ENCODE measurements at regions not wholly inside any gene's neighbourhood (a gene's known extent, or its start where the extent isn't known, plus 50 kb on each side); places are given as distances from the start of the nearest gene placed in this dataset.

- no peak overlapping the region for H3K27ac ChIP-seq
- no peak for DNase-seq (ENCODE audit: low read depth, low spot score)
- no peak overlapping the region for H3K4me3 ChIP-seq
- H3K9me3 ChIP-seq (ENCODE audit: low read depth, low read length): no peaks in the 10 kb centered on the region
- TF ChIP-seq FOXP2 (optimal IDR thresholded peaks at IDR 0.05; ENCODE audit: control extremely low read depth, extremely low read length, insufficient read depth): no peak
- TF ChIP-seq EZH2 (IDR thresholded peaks at IDR 0.05): no peak
- no peak for TF ChIP-seq POLR2AphosphoS5 (IDR thresholded peaks at IDR 0.05; ENCODE audit: borderline replicate concordance, low read depth, low read length)
- H3K36me3 ChIP-seq (ENCODE audit: insufficient read depth, low read length): no peaks in the 10 kb centered on the region
- no peak overlapping the region for H3K9ac ChIP-seq (ENCODE audit: insufficient read length)
Observed at GRCh38 chr2:204437408-204437807, 107.9 kb upstream of the PARD3B start.

DNA sequence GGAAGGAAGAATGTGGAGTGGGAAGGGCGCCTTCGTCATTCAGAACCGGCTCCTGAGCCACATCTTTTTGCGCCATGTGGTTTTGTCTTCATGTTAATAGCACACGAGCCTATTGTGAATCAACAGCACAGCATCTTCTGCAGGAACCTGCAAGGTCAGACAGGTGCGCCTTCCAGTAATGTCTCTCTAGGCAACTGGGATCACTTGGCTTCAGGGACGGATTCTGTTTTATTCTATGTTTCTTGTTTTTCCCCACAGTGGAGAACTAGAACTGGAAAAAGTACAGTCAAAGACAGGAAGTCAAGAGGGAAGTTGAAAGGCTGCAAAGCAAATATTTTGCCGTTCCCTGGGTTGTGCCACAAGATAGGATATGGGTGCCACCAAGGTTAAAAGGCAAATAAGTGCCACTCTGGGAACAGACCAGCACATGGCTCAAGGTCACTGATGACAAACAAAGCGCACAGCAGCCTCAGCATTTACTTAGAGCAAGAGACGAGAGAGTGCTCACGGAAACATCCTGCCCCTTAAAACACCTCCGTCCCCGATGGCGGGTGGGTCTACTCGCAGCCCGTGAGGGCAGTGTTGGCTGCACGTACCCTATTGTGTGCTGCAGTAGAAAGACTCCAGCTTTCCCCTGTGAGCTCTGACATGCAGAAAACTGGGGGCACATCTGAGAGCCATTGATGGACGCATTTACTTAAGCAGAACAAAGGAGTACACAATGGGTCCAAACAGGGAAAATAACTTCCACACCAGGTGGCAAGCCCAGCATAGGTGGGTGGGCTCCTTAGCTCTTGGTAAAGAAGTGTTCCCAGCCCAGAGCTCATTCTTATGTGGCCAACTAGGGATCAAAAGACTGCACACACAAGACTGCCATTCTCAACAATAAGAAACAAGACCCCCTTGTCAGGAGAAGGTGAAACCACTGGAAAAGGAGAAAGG lies 107.2 kb upstream of the PARD3B start:
- H3K9me3 ChIP-seq (ENCODE audit: low read depth, low read length): no peaks in the 10 kb centered on the region
- no peak for DNase-seq (ENCODE audit: low read depth, low spot score)

GRCh38 chr2:204441316-204441715 lies 104.0 kb upstream of the PARD3B start:
- Histone ChIP-seq H3K27ac (no peak overlapping the region), H3K9ac (ENCODE audit: insufficient read length) (no peak overlapping the region), H3K9me3 (ENCODE audit: low read depth, low read length) (no peaks in the 10 kb centered on the region), H3K4me3 (no peak overlapping the region), H3K36me3 (ENCODE audit: insufficient read depth, low read length) (no peaks in the 10 kb centered on the region)
- DNase-seq (ENCODE audit: low read depth, low spot score): no peak
- TF ChIP-seq POLR2AphosphoS5 (IDR thresholded peaks at IDR 0.05; ENCODE audit: borderline replicate concordance, low read depth, low read length) (no peak), FOXP2 (optimal IDR thresholded peaks at IDR 0.05; ENCODE audit: control extremely low read depth, extremely low read length, insufficient read depth) (no peak), EZH2 (IDR thresholded peaks at IDR 0.05) (no peak)

More for the DNA sequence above, 107.2 kb upstream of the PARD3B start:
- H3K4me3 ChIP-seq: no peak overlapping the region
- no peak overlapping the region for H3K9ac ChIP-seq (ENCODE audit: insufficient read length)
- no peak for TF ChIP-seq POLR2AphosphoS5 (IDR thresholded peaks at IDR 0.05; ENCODE audit: borderline replicate concordance, low read depth, low read length)
- no peak for TF ChIP-seq FOXP2 (optimal IDR thresholded peaks at IDR 0.05; ENCODE audit: control extremely low read depth, extremely low read length, insufficient read depth)
- TF ChIP-seq EZH2 (IDR thresholded peaks at IDR 0.05): no peak
- H3K36me3 ChIP-seq (ENCODE audit: insufficient read depth, low read length): no peaks in the 10 kb centered on the region
- H3K27ac ChIP-seq: no peak overlapping the region

- Histone ChIP-seq H3K36me3 (ENCODE audit: insufficient read depth, low read length) (no peaks in the 10 kb centered on the region), H3K4me3 (no peak overlapping the region), H3K27ac (no peak overlapping the region), H3K9ac (ENCODE audit: insufficient read length) (no peak overlapping the region), H3K9me3 (ENCODE audit: low read depth, low read length) (no peaks in the 10 kb centered on the region)
- DNase-seq (ENCODE audit: low read depth, low spot score): no peak
- TF ChIP-seq POLR2AphosphoS5 (IDR thresholded peaks at IDR 0.05; ENCODE audit: borderline replicate concordance, low read depth, low read length): no peak
- TF ChIP-seq FOXP2 (optimal IDR thresholded peaks at IDR 0.05; ENCODE audit: control extremely low read depth, extremely low read length, insufficient read depth): no peak
- no peak for TF ChIP-seq EZH2 (IDR thresholded peaks at IDR 0.05)
Observed at GRCh38 chr2:204445149-204445548, 100.1 kb upstream of the PARD3B start.

DNA sequence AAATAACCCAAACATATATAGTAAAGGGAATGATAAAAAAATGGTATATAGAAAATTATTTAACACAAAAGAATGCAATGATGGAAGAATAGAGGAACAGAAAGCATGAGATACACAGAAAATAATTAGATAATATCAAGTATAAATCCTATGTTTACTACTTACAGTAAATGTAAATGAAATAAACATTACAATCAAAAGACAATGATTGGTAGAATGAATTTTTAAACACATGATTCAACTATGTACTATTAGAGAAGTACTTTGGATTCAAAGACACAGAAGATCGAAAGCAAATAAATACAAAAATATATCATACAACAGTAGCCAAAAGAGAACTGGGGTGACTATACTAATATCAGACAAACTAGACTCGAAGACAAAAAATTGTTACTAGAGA lies 97.6 kb upstream of the PARD3B start:
- Histone ChIP-seq H3K4me3 (no peak overlapping the region), H3K9ac (ENCODE audit: insufficient read length) (no peak overlapping the region), H3K36me3 (ENCODE audit: insufficient read depth, low read length) (no peaks in the 10 kb centered on the region), H3K27ac (no peak overlapping the region), H3K9me3 (ENCODE audit: low read depth, low read length) (no peaks in the 10 kb centered on the region)
- no peak for DNase-seq (ENCODE audit: low read depth, low spot score)
- TF ChIP-seq FOXP2 (optimal IDR thresholded peaks at IDR 0.05; ENCODE audit: control extremely low read depth, extremely low read length, insufficient read depth) (no peak), EZH2 (IDR thresholded peaks at IDR 0.05) (no peak), POLR2AphosphoS5 (IDR thresholded peaks at IDR 0.05; ENCODE audit: borderline replicate concordance, low read depth, low read length) (no peak)

- TF ChIP-seq EZH2 (IDR thresholded peaks at IDR 0.05) (no peak), POLR2AphosphoS5 (IDR thresholded peaks at IDR 0.05; ENCODE audit: borderline replicate concordance, low read depth, low read length) (no peak), FOXP2 (optimal IDR thresholded peaks at IDR 0.05; ENCODE audit: control extremely low read depth, extremely low read length, insufficient read depth) (no peak)
- Histone ChIP-seq H3K9ac (ENCODE audit: insufficient read length) (no peak overlapping the region), H3K36me3 (ENCODE audit: insufficient read depth, low read length) (no peaks in the 10 kb centered on the region), H3K9me3 (ENCODE audit: low read depth, low read length) (no peaks in the 10 kb centered on the region), H3K4me3 (no peak overlapping the region), H3K27ac (no peak overlapping the region)
- no peak for DNase-seq (ENCODE audit: low read depth, low spot score)
Observed at GRCh38 chr2:204449977-204450376, 95.3 kb upstream of the PARD3B start.

DNA sequence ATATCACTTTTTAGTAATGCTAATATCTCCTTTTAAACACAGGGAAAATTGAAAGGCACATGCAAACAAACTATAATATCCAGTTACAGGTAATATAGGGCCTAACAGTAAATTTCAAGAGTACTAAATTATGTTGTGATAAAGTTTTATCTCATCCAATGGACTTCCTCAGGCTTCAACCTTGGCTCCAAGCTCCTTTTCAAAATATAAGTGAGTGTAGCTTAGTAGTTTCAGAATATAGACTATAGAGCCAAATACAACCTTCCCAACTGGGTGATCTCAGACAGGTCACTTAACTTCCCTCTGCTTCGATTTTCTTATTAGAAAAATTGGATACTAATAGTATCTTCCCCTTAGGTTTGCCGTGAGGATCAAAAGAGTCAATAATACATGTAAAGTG lies 93.5 kb upstream of the PARD3B start:
- no peaks in the 10 kb centered on the region for H3K36me3 ChIP-seq (ENCODE audit: insufficient read depth, low read length)
- no peak overlapping the region for H3K4me3 ChIP-seq

GRCh38 chr2:204452464-204453023 lies 92.7 kb upstream of the PARD3B start:
- no peak for TF ChIP-seq EZH2 (IDR thresholded peaks at IDR 0.05)
- TF ChIP-seq POLR2AphosphoS5 (IDR thresholded peaks at IDR 0.05; ENCODE audit: borderline replicate concordance, low read depth, low read length): no peak
- no peak for TF ChIP-seq FOXP2 (optimal IDR thresholded peaks at IDR 0.05; ENCODE audit: control extremely low read depth, extremely low read length, insufficient read depth)
- Histone ChIP-seq H3K9ac (ENCODE audit: insufficient read length) (no peak overlapping the region), H3K9me3 (ENCODE audit: low read depth, low read length) (no peaks in the 10 kb centered on the region), H3K27ac (no peak overlapping the region), H3K4me3 (no peak overlapping the region), H3K36me3 (ENCODE audit: insufficient read depth, low read length) (no peaks in the 10 kb centered on the region)
- DNase-seq (ENCODE audit: low read depth, low spot score): no peak

More for the DNA sequence above, 93.5 kb upstream of the PARD3B start:
- no peak for TF ChIP-seq FOXP2 (optimal IDR thresholded peaks at IDR 0.05; ENCODE audit: control extremely low read depth, extremely low read length, insufficient read depth)
- no peak for TF ChIP-seq EZH2 (IDR thresholded peaks at IDR 0.05)
- TF ChIP-seq POLR2AphosphoS5 (IDR thresholded peaks at IDR 0.05; ENCODE audit: borderline replicate concordance, low read depth, low read length): no peak
- H3K9me3 ChIP-seq (ENCODE audit: low read depth, low read length): no peaks in the 10 kb centered on the region
- H3K9ac ChIP-seq (ENCODE audit: insufficient read length): no peak overlapping the region
- no peak for DNase-seq (ENCODE audit: low read depth, low spot score)
- no peak overlapping the region for H3K27ac ChIP-seq
